HCT116 (cell line): ENCODE measurements at regions not wholly inside any gene's neighbourhood (a gene's known extent, or its start where the extent isn't known, plus 50 kb on each side); places are given as distances from the start of the nearest gene placed in this dataset.

Source experiments
- ATAC-seq: fragments of 200-7000 bp; cut with Tn5 transposase; 2 replicates; pipeline ENCODE4 v1.9.1; 2020; ENCODE audit warnings: mild to moderate bottlenecking, moderate library complexity
- BruUV-seq: library from RNA; stranded (reverse); fragments of 400-500 nt; replicated peaks from 2 replicates; lab custom pipeline; 2021; lab: Mats Ljungman, UMichigan
- CTCF ChIA-PET: fragments of 300-600 bp; sonication (Branson Sonifier 250); formaldehyde crosslinking; loops from one replicate; lab custom pipeline; 2021; ENCODE audit warnings: antibody characterized with exemption; lab: Charles Lee
- POLR2A ChIA-PET: fragments of 300-600, 350-600 bp; sonication (Branson Sonifier 250); formaldehyde crosslinking; loops from one replicate; lab custom pipeline; 2021; ENCODE audit warnings: antibody characterized with exemption; lab: Charles Lee
- RAD21 ChIA-PET, 2 experiments: fragments of 300-600 bp; sonication (Branson Sonifier 250); formaldehyde crosslinking; loops; one replicate each; lab custom pipeline; 2023; ENCODE audit warnings: low total read pairs in 2 of 2; ENCODE audit not compliant: uncharacterized antibody in 2 of 2, unreplicated experiment in 2 of 2, low non-redundant PET in 1 of 2; lab: Charles Lee
- DNase-seq: peaks from one replicate; pipeline ENCODE4 v3.0.0-alpha.2; 2010; ENCODE audit warnings: low read depth, low spot score
- H2AFZ ChIP-seq: fragments of 200-600 bp; shearing (Covaris generic), sonication (generic); 2 replicates; pipeline ENCODE4 v1.6.1; 2017; ENCODE audit warnings: low read depth, mixed run types, mixed read lengths, antibody characterized with exemption, low read length; ENCODE audit not compliant: poor library complexity, severe bottlenecking
- H3K27ac ChIP-seq: 2 replicates; pipeline ENCODE4 v1.5.1; 2012; ENCODE audit warnings: low read depth, low read length
- H3K27me3 ChIP-seq: fragments of 200-600 bp; sonication (generic); 2 replicates; pipeline ENCODE4 v1.6.1; 2016; ENCODE audit warnings: mixed run types, low read length, mixed read lengths; ENCODE audit not compliant: insufficient read depth
- H3K36me3 ChIP-seq, 2 experiments: fragments of 200-500 bp in 1 of 2; fragments of 200-600 bp in 1 of 2; sonication (Bioruptor generic) in 1 of 2; sonication (generic) in 1 of 2; 2 replicates each; pipeline versions ENCODE4 v1.5.1 to v1.6.1; 2014 to 2016; ENCODE audit warnings: low read length in 2 of 2, inconsistent platforms in 1 of 2, mixed read lengths in 1 of 2, mixed run types in 1 of 2; ENCODE audit not compliant: insufficient read depth in 2 of 2, control insufficient read depth in 1 of 2
- H3K4me1 ChIP-seq, 2 experiments: fragments of 200-600 bp in 1 of 2; sonication (generic) in 1 of 2; 2 replicates each; pipeline versions ENCODE4 v1.5.1 to v1.6.1; 2012 to 2017; ENCODE audit warnings: low read length in 2 of 2, inconsistent platforms in 1 of 2, mild to moderate bottlenecking in 1 of 2, mixed read lengths in 1 of 2, mixed run types in 1 of 2, moderate library complexity in 1 of 2; ENCODE audit not compliant: insufficient read depth in 2 of 2, control insufficient read depth in 1 of 2
- H3K4me2 ChIP-seq: fragments of 200-600 bp; sonication (generic); 2 replicates; pipeline ENCODE4 v1.6.1; 2017; ENCODE audit warnings: mixed run types, low read length, mixed read lengths
- H3K4me3 ChIP-seq, 2 experiments: fragments of 200-600 bp in 1 of 2; sonication (generic) in 1 of 2; replicated peaks in 1 of 2; 2 replicates each; pipeline ENCODE4 v1.5.1; 2011 to 2016; ENCODE audit warnings: low read length in 2 of 2, control low read depth in 1 of 2, low read depth in 1 of 2, mild to moderate bottlenecking in 1 of 2, mixed read lengths in 1 of 2, mixed run types in 1 of 2
- H3K79me2 ChIP-seq: fragments of 200-600 bp; sonication (generic); 2 replicates; pipeline ENCODE4 v1.6.1; 2017; ENCODE audit warnings: mild to moderate bottlenecking, mixed run types, low read length, moderate library complexity, mixed read lengths; ENCODE audit not compliant: insufficient read depth
- H3K9ac ChIP-seq: fragments of 200-600 bp; sonication (generic); 2 replicates; pipeline ENCODE4 v1.6.1; 2016; ENCODE audit warnings: low read length, mixed read lengths
- H3K9me2 ChIP-seq: fragments of 200-600 bp; sonication (generic), shearing (Covaris generic); 2 replicates; pipeline ENCODE4 v1.6.1; 2017; ENCODE audit warnings: mixed run types, mild to moderate bottlenecking, moderate library complexity; ENCODE audit not compliant: insufficient read depth
- H3K9me3 ChIP-seq, 2 experiments: fragments of 200-500 bp in 1 of 2; fragments of 200-600 bp in 1 of 2; sonication (Bioruptor generic) in 1 of 2; sonication (generic) in 1 of 2; 2 replicates each; pipeline ENCODE4 v1.6.1; 2014 to 2017; ENCODE audit warnings: low read length in 2 of 2, mixed read lengths in 2 of 2, inconsistent platforms in 1 of 2, low read depth in 1 of 2, mild to moderate bottlenecking in 1 of 2, mixed run types in 1 of 2, moderate library complexity in 1 of 2; ENCODE audit not compliant: control insufficient read depth in 1 of 2, insufficient read depth in 1 of 2
- H4K20me1 ChIP-seq: fragments of 200-600 bp; sonication (generic), shearing (Covaris generic); 2 replicates; pipeline ENCODE4 v1.6.1; 2017; ENCODE audit warnings: mixed run types, mild to moderate bottlenecking, moderate library complexity; ENCODE audit not compliant: insufficient read depth
- CBX3 ChIP-seq: IDR thresholded peaks from 2 replicates; pipeline ENCODE4 v1.6.1; 2012; ENCODE audit warnings: low read depth
- ELF1 ChIP-seq: IDR thresholded peaks from 2 replicates; pipeline ENCODE4 v1.6.1; 2012; ENCODE audit warnings: low read depth, borderline replicate concordance
- EZH2 ChIP-seq: fragments of 200-600 bp; sonication (generic); IDR thresholded peaks from 2 replicates; pipeline ENCODE4 v1.6.1; 2017; ENCODE audit warnings: antibody characterized with exemption, mixed run types
- EZH2phosphoT487 ChIP-seq: fragments of 200-600 bp; IDR thresholded peaks from 2 replicates; pipeline ENCODE4 v1.6.1; 2018; ENCODE audit warnings: antibody characterized with exemption, borderline replicate concordance
- JUND ChIP-seq: IDR thresholded peaks from 2 replicates; pipeline ENCODE4 v1.6.1; 2012
- POLR2A ChIP-seq: IDR thresholded peaks from 2 replicates; pipeline ENCODE4 v1.7.0; 2011; ENCODE audit warnings: borderline replicate concordance; ENCODE audit not compliant: insufficient read depth, insufficient read length; ENCODE audit errors: extremely low read depth
- POLR2AphosphoS5 ChIP-seq: IDR thresholded peaks from 2 replicates; pipeline ENCODE4 v1.6.1; 2011; ENCODE audit warnings: mild to moderate bottlenecking, low read depth, low read length, moderate library complexity
- RAD21 ChIP-seq: IDR thresholded peaks from 2 replicates; pipeline ENCODE4 v1.6.1; 2012; ENCODE audit warnings: low read depth, mild to moderate bottlenecking
- TCF7L2 ChIP-seq: IDR thresholded peaks from 2 replicates; pipeline ENCODE4 v1.7.0; 2011; ENCODE audit warnings: borderline replicate concordance, inconsistent platforms; ENCODE audit not compliant: insufficient read depth, insufficient read length; ENCODE audit errors: extremely low read depth
- intact Hi-C: fragments of 100-400 bp; cut with micrococcal nuclease; formaldehyde crosslinking; loops from 2 replicates; pipeline ENCODE4 v1.10.0; 2022
- TF ChIP-seq, protein P1 (sequence below): IDR thresholded peaks from 2 replicates; pipeline ENCODE4 v1.6.1; 2012
- TF ChIP-seq, protein P2 (sequence below): IDR thresholded peaks from 2 replicates; pipeline ENCODE4 v1.6.1; 2011; ENCODE audit warnings: mild to moderate bottlenecking, low read length, moderate library complexity; ENCODE audit not compliant: insufficient replicate concordance; ENCODE audit errors: extremely low read depth
- TF ChIP-seq, protein P3 (sequence below), 3 experiments: fragments of 200-600 bp in 1 of 3; sonication (generic) in 1 of 3; IDR thresholded peaks in 2 of 3; conservative IDR thresholded peaks in 1 of 3; 2 replicates each; pipeline ENCODE4 v1.5.1; 2012 to 2017; ENCODE audit warnings: low read depth in 2 of 3, low read length in 2 of 3, antibody characterized with exemption in 1 of 3, borderline replicate concordance in 1 of 3, control low read depth in 1 of 3, mild to moderate bottlenecking in 1 of 3, mixed read lengths in 1 of 3, mixed run types in 1 of 3, moderate library complexity in 1 of 3; ENCODE audit not compliant: insufficient read depth in 1 of 3

DNA sequence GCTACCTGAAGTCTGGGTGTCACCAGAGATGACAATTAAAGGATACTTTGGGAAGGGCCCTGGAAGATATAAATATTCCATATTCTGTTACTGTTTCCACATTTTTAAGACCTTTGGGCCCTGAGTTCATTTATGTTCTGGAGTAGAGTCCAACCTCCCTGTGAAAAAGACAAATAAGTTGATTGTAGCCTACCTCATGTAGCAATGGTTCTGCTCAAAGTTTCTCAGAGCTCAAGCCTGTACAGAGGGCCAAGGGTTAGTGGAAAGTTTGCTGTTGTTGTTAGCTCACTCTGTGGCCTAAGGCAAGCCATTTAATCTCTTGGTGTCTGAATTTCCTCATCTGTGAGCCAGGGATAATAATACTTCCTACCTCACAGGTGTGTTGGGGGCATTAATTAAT, 284.7 kb upstream of the DDHD1 start:
- no TSS peak for BruUV-seq
- H3K27me3 ChIP-seq, result no peaks in the 10 kb centered on the region
- intact Hi-C loops, result loop anchor here (10.0 kb wide), 1 partner anchor 567 kb away; no protein-coding TSS in a partner anchor
- no peak overlapping the region for H3K4me3 ChIP-seq
- no peaks in the 10 kb centered on the region for H3K9me3 ChIP-seq
- no peak for ATAC-seq
- ChIA-PET CTCF (no interaction called here), RAD21 (no interaction called here), POLR2A (no interaction called here)
- H2AFZ ChIP-seq, result no peak overlapping the region
- H3K27ac ChIP-seq, result no peak overlapping the region
- no peak overlapping the region for H3K9ac ChIP-seq
- TF ChIP-seq, protein P1, sequence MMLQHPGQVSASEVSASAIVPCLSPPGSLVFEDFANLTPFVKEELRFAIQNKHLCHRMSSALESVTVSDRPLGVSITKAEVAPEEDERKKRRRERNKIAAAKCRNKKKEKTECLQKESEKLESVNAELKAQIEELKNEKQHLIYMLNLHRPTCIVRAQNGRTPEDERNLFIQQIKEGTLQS, result no peak
- no peak for TF ChIP-seq EZH2phosphoT487
- TF ChIP-seq JUND, result no peak
- TF ChIP-seq, protein P2, sequence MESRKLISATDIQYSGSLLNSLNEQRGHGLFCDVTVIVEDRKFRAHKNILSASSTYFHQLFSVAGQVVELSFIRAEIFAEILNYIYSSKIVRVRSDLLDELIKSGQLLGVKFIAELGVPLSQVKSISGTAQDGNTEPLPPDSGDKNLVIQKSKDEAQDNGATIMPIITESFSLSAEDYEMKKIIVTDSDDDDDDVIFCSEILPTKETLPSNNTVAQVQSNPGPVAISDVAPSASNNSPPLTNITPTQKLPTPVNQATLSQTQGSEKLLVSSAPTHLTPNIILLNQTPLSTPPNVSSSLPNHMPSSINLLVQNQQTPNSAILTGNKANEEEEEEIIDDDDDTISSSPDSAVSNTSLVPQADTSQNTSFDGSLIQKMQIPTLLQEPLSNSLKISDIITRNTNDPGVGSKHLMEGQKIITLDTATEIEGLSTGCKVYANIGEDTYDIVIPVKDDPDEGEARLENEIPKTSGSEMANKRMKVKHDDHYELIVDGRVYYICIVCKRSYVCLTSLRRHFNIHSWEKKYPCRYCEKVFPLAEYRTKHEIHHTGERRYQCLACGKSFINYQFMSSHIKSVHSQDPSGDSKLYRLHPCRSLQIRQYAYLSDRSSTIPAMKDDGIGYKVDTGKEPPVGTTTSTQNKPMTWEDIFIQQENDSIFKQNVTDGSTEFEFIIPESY, result no peak
- TF ChIP-seq POLR2A, result no peak
- no peaks in the 10 kb centered on the region for H3K79me2 ChIP-seq
- H3K4me2 ChIP-seq, result no peak overlapping the region
- H3K36me3 ChIP-seq, result no peaks in the 10 kb centered on the region; a peak in 1 of 4 replicates
- H3K4me1 ChIP-seq, result peaks cover under 1 to 1% of the 10 kb centered on the region in 2 experiments; a peak in 2 of 4 replicates
- H3K9me2 ChIP-seq, result no peaks in the 10 kb centered on the region
- DNase-seq, result no peak
- H4K20me1 ChIP-seq, result no peaks in the 10 kb centered on the region

DNA sequence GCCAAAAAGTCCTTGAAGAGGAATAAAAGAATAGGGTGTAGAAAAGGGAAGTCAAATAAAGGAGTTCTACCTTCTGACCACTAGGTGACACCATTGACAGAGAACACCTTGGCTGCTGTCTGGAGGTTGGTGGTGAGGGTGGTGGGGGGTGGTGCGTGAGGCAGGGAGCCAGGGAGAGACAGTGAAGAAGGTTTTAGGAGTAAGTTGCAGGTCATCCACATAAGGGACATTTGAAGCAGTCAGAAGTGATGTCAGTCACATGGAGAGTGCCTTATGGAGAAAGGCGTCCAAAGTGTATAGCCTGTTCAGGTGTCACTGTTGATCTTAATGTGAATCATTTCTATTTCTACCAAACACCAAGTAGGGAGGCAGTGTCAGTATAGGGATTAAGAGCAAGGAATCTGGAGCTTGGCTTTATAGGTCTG, 279.3 kb upstream of the DDHD1 start:
- Histone ChIP-seq H3K9me2 (no peaks in the 10 kb centered on the region), H2AFZ (no peak overlapping the region), H3K9ac (no peak overlapping the region), H4K20me1 (no peaks in the 10 kb centered on the region), H3K4me1 (peaks cover 9 to 24% of the 10 kb centered on the region in 2 experiments; a peak in 3 of 4 replicates)
- peak; percentile 40 for DNase-seq
- RAD21 ChIA-PET, result interaction anchor here in 1 of 2 experiments (1.4 kb wide), 1 partner anchor 105 kb away, joined by 3 read pairs; no protein-coding TSS in a partner anchor
- intact Hi-C loops, result loop anchor here (5.0 to 10.0 kb wide), 4 partner anchors 105 to 915 kb away; no protein-coding TSS in a partner anchor
- TF ChIP-seq RAD21, result peak; percentile 81
- TF ChIP-seq TCF7L2, result peak; percentile 30
- no peak for TF ChIP-seq EZH2phosphoT487
- TF ChIP-seq, protein P3, sequence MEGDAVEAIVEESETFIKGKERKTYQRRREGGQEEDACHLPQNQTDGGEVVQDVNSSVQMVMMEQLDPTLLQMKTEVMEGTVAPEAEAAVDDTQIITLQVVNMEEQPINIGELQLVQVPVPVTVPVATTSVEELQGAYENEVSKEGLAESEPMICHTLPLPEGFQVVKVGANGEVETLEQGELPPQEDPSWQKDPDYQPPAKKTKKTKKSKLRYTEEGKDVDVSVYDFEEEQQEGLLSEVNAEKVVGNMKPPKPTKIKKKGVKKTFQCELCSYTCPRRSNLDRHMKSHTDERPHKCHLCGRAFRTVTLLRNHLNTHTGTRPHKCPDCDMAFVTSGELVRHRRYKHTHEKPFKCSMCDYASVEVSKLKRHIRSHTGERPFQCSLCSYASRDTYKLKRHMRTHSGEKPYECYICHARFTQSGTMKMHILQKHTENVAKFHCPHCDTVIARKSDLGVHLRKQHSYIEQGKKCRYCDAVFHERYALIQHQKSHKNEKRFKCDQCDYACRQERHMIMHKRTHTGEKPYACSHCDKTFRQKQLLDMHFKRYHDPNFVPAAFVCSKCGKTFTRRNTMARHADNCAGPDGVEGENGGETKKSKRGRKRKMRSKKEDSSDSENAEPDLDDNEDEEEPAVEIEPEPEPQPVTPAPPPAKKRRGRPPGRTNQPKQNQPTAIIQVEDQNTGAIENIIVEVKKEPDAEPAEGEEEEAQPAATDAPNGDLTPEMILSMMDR (IDR thresholded peaks at IDR 0.05 in 2 of 3, conservative IDR thresholded peaks at IDR 0.05 in 1 of 3; ENCODE audit: borderline replicate concordance in 1 of 3, insufficient read depth in 1 of 3, low read depth in 2 of 3, low read length in 2 of 3), result peak; percentile 43 to 84 (median 66); a peak in 5 of 6 replicates
- no peak for TF ChIP-seq ELF1
- 0 out of 2 replicates have a peak, but pooled peaks have one; percentile 38 for TF ChIP-seq CBX3
- no peak for TF ChIP-seq POLR2AphosphoS5
- no peak for TF ChIP-seq EZH2
- TF ChIP-seq, all 23 proteins: peak for 4
- Histone ChIP-seq H3K79me2 (no peaks in the 10 kb centered on the region), H3K36me3 (no peaks in the 10 kb centered on the region; a peak in 1 of 4 replicates), H3K27me3 (no peaks in the 10 kb centered on the region), H3K27ac (peak overlapping the region; percentile 33; the same call in 1 of the 2 replicates), H3K4me2 (0 out of 2 replicates have a peak overlapping the region, but pooled peaks have one; percentile 12), H3K9me3 (no peaks in the 10 kb centered on the region), H3K4me3 (no peak overlapping the region)
- ChIA-PET CTCF (interaction anchor here (0.6 to 3.8 kb wide), 5 partner anchors 33 to 916 kb away, joined by 3 to 16 read pairs (median 3); no protein-coding TSS in a partner anchor), POLR2A (no interaction called here)
- BruUV-seq, result no TSS peak
- peak; percentile 99 for ATAC-seq
